ENCODE measurements at regions not wholly inside any gene's neighbourhood (a gene's known extent, or its start where the extent isn't known, plus 50 kb on each side); places are given as distances from the start of the nearest gene placed in this dataset.

DNA sequence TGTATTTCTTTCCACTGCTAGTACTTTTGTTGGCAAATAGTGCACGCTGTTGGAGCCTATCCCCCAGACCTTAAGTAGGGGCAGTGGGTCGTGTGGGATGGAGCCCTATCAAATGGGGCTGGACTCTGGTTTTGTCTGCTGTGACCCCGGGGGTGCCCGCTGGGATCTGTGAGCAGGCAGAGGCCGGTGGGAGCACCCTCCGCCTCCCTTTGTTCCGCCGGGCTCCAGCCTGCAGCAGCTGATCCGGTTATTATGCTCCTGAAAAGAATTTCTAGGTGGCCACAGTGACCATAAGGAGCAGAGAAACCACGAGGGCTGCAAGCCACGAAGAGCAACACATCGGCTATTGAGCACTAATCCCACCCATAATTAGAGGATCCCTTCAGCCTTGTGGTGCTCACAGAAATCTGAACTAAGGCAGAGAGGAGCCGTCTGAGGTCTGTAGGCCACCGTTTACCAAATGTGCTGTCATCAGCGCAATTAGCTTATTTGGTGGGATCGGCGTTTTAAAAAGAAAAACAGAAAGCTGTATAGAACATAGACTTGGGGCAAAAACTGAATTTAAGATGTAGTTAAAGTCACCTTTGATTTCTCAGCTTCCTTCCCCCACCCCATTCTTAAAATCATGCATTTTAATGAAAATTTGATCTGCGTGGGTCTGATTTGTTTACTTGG is 598.3 kb upstream of the JAG1 start:
- TF ChIP-seq, protein P1, sequence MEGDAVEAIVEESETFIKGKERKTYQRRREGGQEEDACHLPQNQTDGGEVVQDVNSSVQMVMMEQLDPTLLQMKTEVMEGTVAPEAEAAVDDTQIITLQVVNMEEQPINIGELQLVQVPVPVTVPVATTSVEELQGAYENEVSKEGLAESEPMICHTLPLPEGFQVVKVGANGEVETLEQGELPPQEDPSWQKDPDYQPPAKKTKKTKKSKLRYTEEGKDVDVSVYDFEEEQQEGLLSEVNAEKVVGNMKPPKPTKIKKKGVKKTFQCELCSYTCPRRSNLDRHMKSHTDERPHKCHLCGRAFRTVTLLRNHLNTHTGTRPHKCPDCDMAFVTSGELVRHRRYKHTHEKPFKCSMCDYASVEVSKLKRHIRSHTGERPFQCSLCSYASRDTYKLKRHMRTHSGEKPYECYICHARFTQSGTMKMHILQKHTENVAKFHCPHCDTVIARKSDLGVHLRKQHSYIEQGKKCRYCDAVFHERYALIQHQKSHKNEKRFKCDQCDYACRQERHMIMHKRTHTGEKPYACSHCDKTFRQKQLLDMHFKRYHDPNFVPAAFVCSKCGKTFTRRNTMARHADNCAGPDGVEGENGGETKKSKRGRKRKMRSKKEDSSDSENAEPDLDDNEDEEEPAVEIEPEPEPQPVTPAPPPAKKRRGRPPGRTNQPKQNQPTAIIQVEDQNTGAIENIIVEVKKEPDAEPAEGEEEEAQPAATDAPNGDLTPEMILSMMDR (IDR thresholded peaks at IDR 0.05 in 2 of 3, conservative IDR thresholded peaks at IDR 0.05 in 1 of 3; ENCODE audit: borderline replicate concordance in 1 of 3, insufficient read depth in 1 of 3, low read depth in 2 of 3, low read length in 2 of 3): no peak
- TF ChIP-seq SP1 (IDR thresholded peaks at IDR 0.05; ENCODE audit: low read depth): no peak
- no peak for TF ChIP-seq ZNF274 (IDR thresholded peaks at IDR 0.05; ENCODE audit: low read depth, low read length)
- no peak for TF ChIP-seq YY1 (IDR thresholded peaks at IDR 0.05; ENCODE audit: extremely low read depth, insufficient replicate concordance, low read depth, low read length)
- TF ChIP-seq, protein P2, sequence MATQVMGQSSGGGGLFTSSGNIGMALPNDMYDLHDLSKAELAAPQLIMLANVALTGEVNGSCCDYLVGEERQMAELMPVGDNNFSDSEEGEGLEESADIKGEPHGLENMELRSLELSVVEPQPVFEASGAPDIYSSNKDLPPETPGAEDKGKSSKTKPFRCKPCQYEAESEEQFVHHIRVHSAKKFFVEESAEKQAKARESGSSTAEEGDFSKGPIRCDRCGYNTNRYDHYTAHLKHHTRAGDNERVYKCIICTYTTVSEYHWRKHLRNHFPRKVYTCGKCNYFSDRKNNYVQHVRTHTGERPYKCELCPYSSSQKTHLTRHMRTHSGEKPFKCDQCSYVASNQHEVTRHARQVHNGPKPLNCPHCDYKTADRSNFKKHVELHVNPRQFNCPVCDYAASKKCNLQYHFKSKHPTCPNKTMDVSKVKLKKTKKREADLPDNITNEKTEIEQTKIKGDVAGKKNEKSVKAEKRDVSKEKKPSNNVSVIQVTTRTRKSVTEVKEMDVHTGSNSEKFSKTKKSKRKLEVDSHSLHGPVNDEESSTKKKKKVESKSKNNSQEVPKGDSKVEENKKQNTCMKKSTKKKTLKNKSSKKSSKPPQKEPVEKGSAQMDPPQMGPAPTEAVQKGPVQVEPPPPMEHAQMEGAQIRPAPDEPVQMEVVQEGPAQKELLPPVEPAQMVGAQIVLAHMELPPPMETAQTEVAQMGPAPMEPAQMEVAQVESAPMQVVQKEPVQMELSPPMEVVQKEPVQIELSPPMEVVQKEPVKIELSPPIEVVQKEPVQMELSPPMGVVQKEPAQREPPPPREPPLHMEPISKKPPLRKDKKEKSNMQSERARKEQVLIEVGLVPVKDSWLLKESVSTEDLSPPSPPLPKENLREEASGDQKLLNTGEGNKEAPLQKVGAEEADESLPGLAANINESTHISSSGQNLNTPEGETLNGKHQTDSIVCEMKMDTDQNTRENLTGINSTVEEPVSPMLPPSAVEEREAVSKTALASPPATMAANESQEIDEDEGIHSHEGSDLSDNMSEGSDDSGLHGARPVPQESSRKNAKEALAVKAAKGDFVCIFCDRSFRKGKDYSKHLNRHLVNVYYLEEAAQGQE (IDR thresholded peaks at IDR 0.05; ENCODE audit: low read depth): no peak
- TF ChIP-seq EZH2 (IDR thresholded peaks at IDR 0.05): no peak
- TF ChIP-seq JUND (IDR thresholded peaks at IDR 0.05): no peak
- TF ChIP-seq EZH2phosphoT487 (IDR thresholded peaks at IDR 0.05; ENCODE audit: borderline replicate concordance): no peak
- TF ChIP-seq ZBTB33 (IDR thresholded peaks at IDR 0.05; ENCODE audit: extremely low read depth, insufficient replicate concordance, low read length): no peak
